Chondrocyte (in vitro differentiated cells): ENCODE measurements at regions not wholly inside any gene's neighbourhood (a gene's known extent, or its start where the extent isn't known, plus 50 kb on each side); places are given as distances from the start of the nearest gene placed in this dataset.

ENCODE experiments used
- DNase-seq: peaks from one replicate; pipeline ENCODE4 v3.0.0; 2021; ENCODE audit warnings: mixed read lengths, low spot score
- H3K27ac Mint-ChIP-seq: one replicate; pipeline ENCODE4 v1.8.0; 2021; ENCODE audit warnings: mild to moderate bottlenecking, moderate library complexity, mixed read lengths; ENCODE audit not compliant: unreplicated experiment
- H3K27me3 Mint-ChIP-seq: 2 replicates; pipeline ENCODE4 v1.8.0; 2021; ENCODE audit warnings: low read depth, mixed read lengths
- H3K36me3 Mint-ChIP-seq: 2 replicates; pipeline ENCODE4 v1.8.0; 2021; ENCODE audit warnings: low read depth, mixed read lengths
- H3K4me1 Mint-ChIP-seq: 2 replicates; pipeline ENCODE4 v1.8.0; 2021; ENCODE audit warnings: low read depth, mild to moderate bottlenecking, mixed read lengths
- H3K4me3 Mint-ChIP-seq: one replicate; pipeline ENCODE4 v1.8.0; 2021; ENCODE audit warnings: mild to moderate bottlenecking, moderate library complexity, mixed read lengths; ENCODE audit not compliant: unreplicated experiment
- H3K9me3 Mint-ChIP-seq: 2 replicates; pipeline ENCODE4 v1.8.0; 2021; ENCODE audit warnings: low read depth, mixed read lengths
- TF ChIP-seq, protein P1 (sequence below): fragments of 200-600 bp; sonication (generic); IDR thresholded peaks from 2 replicates; pipeline ENCODE4 v1.5.0; 2021; ENCODE audit warnings: antibody characterized with exemption, mild to moderate bottlenecking, moderate library complexity

DNA sequence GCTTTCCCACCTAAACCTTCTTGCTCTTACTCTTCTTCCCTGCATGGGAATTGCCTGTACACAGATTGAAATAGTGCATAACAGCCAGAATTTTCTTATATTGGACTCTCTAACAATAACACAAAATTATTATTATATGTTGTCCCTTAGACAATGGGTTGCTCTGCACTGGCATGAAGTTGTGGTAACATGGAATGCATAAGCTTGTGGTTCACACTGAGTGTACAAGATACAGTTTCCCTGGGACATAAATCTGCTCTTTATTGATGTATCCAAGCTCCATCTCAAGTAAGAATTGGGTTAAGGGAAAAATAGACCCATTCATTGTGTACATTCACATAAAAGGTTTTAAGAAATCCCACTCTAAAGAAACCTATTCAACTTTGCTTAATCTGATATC is 114.4 kb upstream of the NTF3 start:
- no peak for DNase-seq
- peaks cover 40% of the 10 kb centered on the region for H3K9me3 Mint-ChIP-seq
- no peaks in the 10 kb centered on the region for H3K36me3 Mint-ChIP-seq

DNA sequence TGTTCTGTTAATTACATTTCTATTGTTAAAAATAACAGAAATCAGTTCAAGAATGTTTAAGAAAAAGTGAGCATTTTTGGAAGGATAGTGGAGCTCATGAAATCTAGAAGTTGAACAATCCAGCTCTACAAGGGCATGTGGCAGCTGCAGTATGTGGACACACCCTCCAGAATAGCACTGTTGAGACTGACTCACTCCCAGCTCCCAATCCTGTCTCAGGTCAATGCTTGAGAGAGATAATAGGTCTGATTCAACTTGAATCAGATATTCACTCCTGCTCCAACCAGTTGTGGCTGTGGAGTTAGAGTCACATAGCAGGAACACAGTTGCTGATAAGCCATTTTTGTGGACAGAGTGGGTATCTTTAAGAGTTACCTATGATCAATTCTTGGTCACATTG is 113.0 kb upstream of the NTF3 start:
- Mint-ChIP-seq H3K4me3 (no peak overlapping the region), H3K4me1 (no peaks in the 10 kb centered on the region), H3K9me3 (peaks cover 37% of the 10 kb centered on the region), H3K27me3 (peaks cover 13% of the 10 kb centered on the region), H3K27ac (no peak overlapping the region), H3K36me3 (no peaks in the 10 kb centered on the region)
- no peak for DNase-seq
- TF ChIP-seq, protein P1, sequence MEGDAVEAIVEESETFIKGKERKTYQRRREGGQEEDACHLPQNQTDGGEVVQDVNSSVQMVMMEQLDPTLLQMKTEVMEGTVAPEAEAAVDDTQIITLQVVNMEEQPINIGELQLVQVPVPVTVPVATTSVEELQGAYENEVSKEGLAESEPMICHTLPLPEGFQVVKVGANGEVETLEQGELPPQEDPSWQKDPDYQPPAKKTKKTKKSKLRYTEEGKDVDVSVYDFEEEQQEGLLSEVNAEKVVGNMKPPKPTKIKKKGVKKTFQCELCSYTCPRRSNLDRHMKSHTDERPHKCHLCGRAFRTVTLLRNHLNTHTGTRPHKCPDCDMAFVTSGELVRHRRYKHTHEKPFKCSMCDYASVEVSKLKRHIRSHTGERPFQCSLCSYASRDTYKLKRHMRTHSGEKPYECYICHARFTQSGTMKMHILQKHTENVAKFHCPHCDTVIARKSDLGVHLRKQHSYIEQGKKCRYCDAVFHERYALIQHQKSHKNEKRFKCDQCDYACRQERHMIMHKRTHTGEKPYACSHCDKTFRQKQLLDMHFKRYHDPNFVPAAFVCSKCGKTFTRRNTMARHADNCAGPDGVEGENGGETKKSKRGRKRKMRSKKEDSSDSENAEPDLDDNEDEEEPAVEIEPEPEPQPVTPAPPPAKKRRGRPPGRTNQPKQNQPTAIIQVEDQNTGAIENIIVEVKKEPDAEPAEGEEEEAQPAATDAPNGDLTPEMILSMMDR: no peak

More for the DNA sequence above, 114.4 kb upstream of the NTF3 start:
- Mint-ChIP-seq H3K4me3 (no peak overlapping the region), H3K27me3 (peaks cover 11% of the 10 kb centered on the region), H3K27ac (no peak overlapping the region), H3K4me1 (no peaks in the 10 kb centered on the region)
- TF ChIP-seq, protein P1: no peak

DNA sequence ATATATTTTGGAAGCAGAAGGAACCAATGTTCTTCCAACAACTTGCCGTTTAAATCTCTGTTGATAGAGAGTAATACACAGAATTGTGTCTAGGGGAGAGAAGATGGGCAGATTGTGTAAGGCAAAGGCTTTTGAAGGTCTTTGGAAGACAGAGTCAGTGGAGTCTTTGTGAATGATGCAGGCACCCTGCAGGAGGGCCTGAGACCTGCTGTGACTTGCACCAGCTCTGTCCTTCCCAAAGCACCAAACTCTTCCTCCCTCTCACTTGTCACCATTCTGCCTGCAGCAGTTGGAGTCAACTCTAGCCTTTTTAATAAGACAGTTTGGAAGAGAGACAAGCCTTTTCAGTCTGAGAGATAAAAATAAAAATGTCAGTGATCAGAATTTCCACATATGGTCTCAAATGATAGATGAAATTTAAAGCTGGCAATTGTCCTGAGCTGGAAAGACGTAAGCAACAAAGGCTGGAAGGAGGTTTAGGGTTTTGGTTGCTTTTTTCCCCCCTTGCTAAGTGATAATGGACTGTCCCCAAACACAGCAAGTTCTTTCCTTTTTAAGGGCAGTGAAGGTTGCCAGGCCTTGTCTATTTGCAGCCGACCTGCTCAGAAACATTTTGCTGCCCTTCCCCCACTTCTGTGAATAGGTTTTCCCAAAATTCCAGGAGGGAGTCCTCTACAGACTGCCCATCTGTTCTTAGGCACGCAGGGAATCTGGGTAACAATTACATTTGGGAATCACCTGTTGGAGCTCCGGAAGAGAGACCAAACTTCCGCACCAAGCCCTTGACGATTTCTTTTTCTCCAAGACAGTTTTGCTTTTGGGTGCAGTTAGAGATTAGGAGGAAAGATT is 103.0 kb upstream of the NTF3 start:
- Mint-ChIP-seq H3K4me1 (no peaks in the 10 kb centered on the region), H3K9me3 (peaks cover 3% of the 10 kb centered on the region), H3K27ac (no peak overlapping the region), H3K4me3 (no peak overlapping the region), H3K27me3 (peaks cover 5% of the 10 kb centered on the region), H3K36me3 (peaks cover 2% of the 10 kb centered on the region)
- no peak for DNase-seq
- TF ChIP-seq, protein P1: no peak

DNA sequence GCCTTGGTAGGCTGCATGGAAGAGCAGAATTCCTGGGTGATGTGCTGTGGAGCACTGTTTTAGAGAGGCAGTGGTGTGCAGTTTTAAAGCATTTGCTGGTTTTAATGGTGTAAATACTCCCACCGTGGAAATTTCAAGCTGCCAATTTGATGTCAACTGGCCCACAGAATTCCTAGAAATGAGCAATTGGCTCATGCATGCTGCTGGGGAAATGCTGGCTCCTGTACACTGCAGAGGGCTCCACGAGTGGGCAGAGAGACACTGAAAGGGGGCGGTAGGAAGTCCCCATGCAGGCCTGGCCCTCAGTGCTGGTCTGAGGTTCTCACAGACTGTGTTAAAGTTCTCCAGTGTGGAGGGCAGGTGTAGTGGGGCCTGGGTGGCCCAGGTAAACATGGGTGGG is 99.4 kb upstream of the NTF3 start:
- Mint-ChIP-seq H3K4me3 (no peak overlapping the region), H3K9me3 (no peaks in the 10 kb centered on the region), H3K4me1 (no peaks in the 10 kb centered on the region), H3K36me3 (no peaks in the 10 kb centered on the region), H3K27ac (no peak overlapping the region), H3K27me3 (peaks cover 5% of the 10 kb centered on the region)
- TF ChIP-seq, protein P1: no peak
- DNase-seq: no peak

DNA sequence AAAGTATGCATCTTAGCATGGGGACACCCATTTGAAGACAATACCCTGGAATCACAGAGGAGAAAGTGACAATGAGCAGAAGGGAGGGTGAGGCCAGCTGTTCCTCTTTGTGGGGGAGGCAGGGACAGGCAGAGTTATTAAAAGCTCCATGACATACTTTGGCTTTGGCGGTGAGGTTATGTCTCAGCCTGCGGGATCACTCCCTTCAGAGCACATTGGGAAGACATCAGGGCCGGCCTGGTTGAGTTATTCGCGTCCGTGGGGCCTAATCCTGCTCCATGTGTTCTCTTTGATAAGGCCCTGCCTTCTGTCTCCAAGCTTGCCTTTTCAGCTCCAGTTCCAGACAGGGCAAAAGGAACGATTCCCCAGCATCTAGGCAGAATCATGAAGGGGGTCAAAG is 98.8 kb upstream of the NTF3 start:
- no peaks in the 10 kb centered on the region for H3K9me3 Mint-ChIP-seq
- no peaks in the 10 kb centered on the region for H3K4me1 Mint-ChIP-seq
- TF ChIP-seq, protein P1: no peak
- peaks cover 5% of the 10 kb centered on the region for H3K27me3 Mint-ChIP-seq
- DNase-seq: no peak
- no peak overlapping the region for H3K27ac Mint-ChIP-seq
- H3K36me3 Mint-ChIP-seq: no peaks in the 10 kb centered on the region
- H3K4me3 Mint-ChIP-seq: no peak overlapping the region
